ENCODE measurements at regions not wholly inside any gene's neighbourhood (a gene's known extent, or its start where the extent isn't known, plus 50 kb on each side); places are given as distances from the start of the nearest gene placed in this dataset.

- DNase-seq (ENCODE audit: low spot score) (no peak), ATAC-seq (ENCODE audit: low read depth) (no peak)
- H3K9me3 ChIP-seq (ENCODE audit: severe bottlenecking) = no peaks in the 10 kb centered on the region
- no peak overlapping the region for H3K27ac ChIP-seq (ENCODE audit: poor library complexity, severe bottlenecking)
- no peaks in the 10 kb centered on the region for H3K4me1 ChIP-seq (ENCODE audit: insufficient read depth, poor library complexity, severe bottlenecking)
- TF ChIP-seq CTCF (IDR thresholded peaks at IDR 0.05; ENCODE audit: poor library complexity, severe bottlenecking) = no peak
- H3K27me3 ChIP-seq (ENCODE audit: insufficient read depth, poor library complexity, severe bottlenecking) = no peaks in the 10 kb centered on the region
- no peaks in the 10 kb centered on the region for H3K36me3 ChIP-seq (ENCODE audit: low read depth)
- no peak overlapping the region for H3K4me3 ChIP-seq (ENCODE audit: severe bottlenecking)
Observed at GRCh38 chr21:25384782-25385181, 222.5 kb downstream of the MRPL39 start.

- DNase-seq (ENCODE audit: low spot score) = no peak
- H3K4me1 ChIP-seq (ENCODE audit: insufficient read depth, poor library complexity, severe bottlenecking) = no peaks in the 10 kb centered on the region
- no peak overlapping the region for H3K27ac ChIP-seq (ENCODE audit: poor library complexity, severe bottlenecking)
- H3K9me3 ChIP-seq (ENCODE audit: severe bottlenecking) = no peaks in the 10 kb centered on the region
- no peak for TF ChIP-seq CTCF (IDR thresholded peaks at IDR 0.05; ENCODE audit: poor library complexity, severe bottlenecking)
- no peak for ATAC-seq (ENCODE audit: low read depth)
- no peaks in the 10 kb centered on the region for H3K27me3 ChIP-seq (ENCODE audit: insufficient read depth, poor library complexity, severe bottlenecking)
- H3K4me3 ChIP-seq (ENCODE audit: severe bottlenecking) = no peak overlapping the region
- H3K36me3 ChIP-seq (ENCODE audit: low read depth) = no peaks in the 10 kb centered on the region
Observed at GRCh38 chr21:25383545-25383944, 223.7 kb downstream of the MRPL39 start.

- Histone ChIP-seq H3K27ac (ENCODE audit: poor library complexity, severe bottlenecking) (no peak overlapping the region), H3K4me3 (ENCODE audit: severe bottlenecking) (no peak overlapping the region), H3K27me3 (ENCODE audit: insufficient read depth, poor library complexity, severe bottlenecking) (no peaks in the 10 kb centered on the region), H3K4me1 (ENCODE audit: insufficient read depth, poor library complexity, severe bottlenecking) (no peaks in the 10 kb centered on the region), H3K9me3 (ENCODE audit: severe bottlenecking) (peaks cover 2% of the 10 kb centered on the region), H3K36me3 (ENCODE audit: low read depth) (no peaks in the 10 kb centered on the region)
- DNase-seq (ENCODE audit: low spot score) (no peak), ATAC-seq (ENCODE audit: low read depth) (no peak)
- no peak for TF ChIP-seq CTCF (IDR thresholded peaks at IDR 0.05; ENCODE audit: poor library complexity, severe bottlenecking)
Observed at GRCh38 chr21:25381936-25382452, 225.3 kb downstream of the MRPL39 start.

GRCh38 chr21:25375675-25376074 lies 231.6 kb downstream of the MRPL39 start:
- DNase-seq (ENCODE audit: low spot score) = no peak
- TF ChIP-seq CTCF (IDR thresholded peaks at IDR 0.05; ENCODE audit: poor library complexity, severe bottlenecking) = no peak
- no peak for ATAC-seq (ENCODE audit: low read depth)
- Histone ChIP-seq H3K4me1 (ENCODE audit: insufficient read depth, poor library complexity, severe bottlenecking) (peaks cover 10% of the 10 kb centered on the region), H3K4me3 (ENCODE audit: severe bottlenecking) (no peak overlapping the region), H3K36me3 (ENCODE audit: low read depth) (no peaks in the 10 kb centered on the region), H3K27ac (ENCODE audit: poor library complexity, severe bottlenecking) (no peak overlapping the region), H3K9me3 (ENCODE audit: severe bottlenecking) (peaks cover 2% of the 10 kb centered on the region), H3K27me3 (ENCODE audit: insufficient read depth, poor library complexity, severe bottlenecking) (no peaks in the 10 kb centered on the region)

GRCh38 chr21:25373126-25374082 lies 233.9 kb downstream of the MRPL39 start:
- H3K27me3 ChIP-seq (ENCODE audit: insufficient read depth, poor library complexity, severe bottlenecking) = no peaks in the 10 kb centered on the region
- no peak overlapping the region for H3K4me3 ChIP-seq (ENCODE audit: severe bottlenecking)
- no peak overlapping the region for H3K27ac ChIP-seq (ENCODE audit: poor library complexity, severe bottlenecking)
- peaks cover 2% of the 10 kb centered on the region for H3K9me3 ChIP-seq (ENCODE audit: severe bottlenecking)
- DNase-seq (ENCODE audit: low spot score) = no peak
- H3K36me3 ChIP-seq (ENCODE audit: low read depth) = no peaks in the 10 kb centered on the region
- ATAC-seq (ENCODE audit: low read depth) = no peak
- no peak for TF ChIP-seq CTCF (IDR thresholded peaks at IDR 0.05; ENCODE audit: poor library complexity, severe bottlenecking)
- peaks cover 32% of the 10 kb centered on the region for H3K4me1 ChIP-seq (ENCODE audit: insufficient read depth, poor library complexity, severe bottlenecking)

Data from RWPE2 (cell line).